ENCODE measurements at regions not wholly inside any gene's neighbourhood (a gene's known extent, or its start where the extent isn't known, plus 50 kb on each side); places are given as distances from the start of the nearest gene placed in this dataset.

DNA sequence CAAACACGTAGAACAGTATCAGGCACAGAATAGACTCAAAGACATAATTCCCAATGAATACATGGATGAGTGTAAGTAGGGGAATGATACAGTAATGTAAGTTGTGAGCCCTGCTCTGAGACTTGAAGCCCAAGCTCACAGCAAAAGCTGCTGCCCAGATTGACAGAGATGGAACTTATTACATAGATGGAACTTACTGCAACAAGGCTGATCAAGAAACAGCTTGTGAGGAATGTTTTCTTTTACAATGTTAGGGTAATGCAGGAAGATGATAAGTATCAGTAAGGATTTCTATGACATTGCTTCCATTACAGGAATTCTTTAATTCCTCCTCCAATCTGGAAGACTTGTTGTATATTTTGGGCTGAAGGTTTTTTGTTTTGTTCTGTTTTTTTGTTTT, 278.4 kb downstream of the IL15 start:
- intact Hi-C loops (cut with micrococcal nuclease) (no loop called here), in situ Hi-C loops (cut with MboI; ENCODE audit: low sequenced_read_pairs) (no loop called here), dilution Hi-C loops (cut with HindIII; ENCODE audit: low sequenced_read_pairs, unreplicated experiment) (no loop called here)
- ChIA-PET CTCF (no interaction called here), POLR2A (ENCODE audit: unreplicated experiment) (no interaction called here)
- H3K18ac ChIP-seq (ENCODE audit: low read depth, low read length) = no peak overlapping the region
- no peak overlapping the region for H3K23ac ChIP-seq (ENCODE audit: low read depth, low read length)
- no peak overlapping the region for H3K4me3 ChIP-seq (ENCODE audit: insufficient read depth, low read depth, low read length)
- H2BK5ac ChIP-seq (ENCODE audit: low read depth, low read length, poor library complexity, severe bottlenecking) = no peak overlapping the region
- H2BK120ac ChIP-seq (ENCODE audit: low read depth, low read length) = no peak overlapping the region
- no peak overlapping the region for H3K4me2 ChIP-seq (ENCODE audit: low read depth, low read length)
- no peak overlapping the region for H2AK9ac ChIP-seq (replicated peaks; ENCODE audit: low read depth, low read length, poor library complexity)
- H3K36me3 ChIP-seq (ENCODE audit: control insufficient read depth, insufficient read depth, low read length) = no peaks in the 10 kb centered on the region
- ATAC-seq (ENCODE audit: low read depth) (no peak), DNase-seq (no peak)
- H4K5ac ChIP-seq (ENCODE audit: low read depth, low read length) = no peak overlapping the region
- no peak overlapping the region for H3K27ac ChIP-seq (ENCODE audit: insufficient read depth, low read length)
- no peaks in the 10 kb centered on the region for H3K79me1 ChIP-seq (ENCODE audit: low read depth in 1 of 2, low read length in 2 of 2)
- no peaks in the 10 kb centered on the region for H3K9me1 ChIP-seq (ENCODE audit: insufficient read depth, low read length)
- no peaks in the 10 kb centered on the region for H3K4me1 ChIP-seq (ENCODE audit: control insufficient read depth, insufficient read depth, low read length)
- no TSS peak for BruUV-seq (replicated peaks)
- H2BK20ac ChIP-seq (ENCODE audit: low read depth, low read length) = no peak overlapping the region
- TF ChIP-seq CEBPB (IDR thresholded peaks at IDR 0.05; ENCODE audit: low read depth, low read length) (no peak), MXI1 (IDR thresholded peaks at IDR 0.05; ENCODE audit: borderline replicate concordance, low read depth, low read length) (no peak)
- no CpG with 5 or more reads among the region's 1 CpG for WGBS, 2 experiments (ENCODE audit: extremely low coverage in 2 of 2, insufficient read length in 1 of 2)
- H4K91ac ChIP-seq (ENCODE audit: insufficient read depth, low read depth, low read length) = no peak overlapping the region
- H3K4ac ChIP-seq (ENCODE audit: low read depth, low read length) = no peak overlapping the region
- H3K27me3 ChIP-seq (ENCODE audit: control insufficient read depth, insufficient read depth, low read length) = no peaks in the 10 kb centered on the region
- H2BK15ac ChIP-seq (ENCODE audit: low read depth, low read length) = no peak overlapping the region
- no peak overlapping the region for H4K8ac ChIP-seq (ENCODE audit: low read depth in 2 of 2, low read length in 2 of 2)
- H2AK5ac ChIP-seq (ENCODE audit: low read depth, low read length) = no peak overlapping the region
- H3K9me3 ChIP-seq (ENCODE audit: control insufficient read depth, insufficient read depth, low read length) = no peaks in the 10 kb centered on the region
- H4K20me1 ChIP-seq (ENCODE audit: insufficient read depth, low read length) = no peaks in the 10 kb centered on the region
- H3K14ac ChIP-seq (replicated peaks; ENCODE audit: low read depth, low read length) = no peak overlapping the region
- no peak overlapping the region for H2AFZ ChIP-seq (replicated peaks; ENCODE audit: low read length, poor library complexity)
- H3K56ac ChIP-seq (ENCODE audit: extremely low read depth, insufficient read depth, low read length) = no peak overlapping the region
- no peak overlapping the region for H3K9ac ChIP-seq (ENCODE audit: low read depth, low read length)

All from IMR-90 (cell line).